ENCODE measurements at regions not wholly inside any gene's neighbourhood (a gene's known extent, or its start where the extent isn't known, plus 50 kb on each side); places are given as distances from the start of the nearest gene placed in this dataset.

DNA sequence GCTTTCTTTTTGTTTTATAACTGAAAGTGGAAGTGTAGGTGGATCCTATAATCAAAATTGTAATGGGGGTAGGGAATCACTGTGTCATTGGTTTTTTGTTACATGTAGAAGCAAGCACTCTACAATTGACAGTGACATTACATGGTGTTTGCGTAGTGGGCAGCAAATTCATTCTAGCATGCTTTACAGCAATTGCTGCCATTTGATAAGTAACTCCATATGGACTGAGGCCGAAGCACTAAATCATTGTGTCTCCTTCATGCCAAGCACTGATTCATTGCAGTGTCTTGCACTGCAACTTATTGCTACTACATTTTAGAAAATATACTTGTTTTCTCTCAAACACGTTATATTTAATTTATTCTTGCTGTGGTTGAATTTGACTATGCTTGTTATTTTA, 933.9 kb downstream of the NSUN3 start:
- no peak for TF ChIP-seq EZH2 (IDR thresholded peaks at IDR 0.05; ENCODE audit: borderline replicate concordance, low read depth, low read length, severe bottlenecking)
- TF ChIP-seq, protein P1, sequence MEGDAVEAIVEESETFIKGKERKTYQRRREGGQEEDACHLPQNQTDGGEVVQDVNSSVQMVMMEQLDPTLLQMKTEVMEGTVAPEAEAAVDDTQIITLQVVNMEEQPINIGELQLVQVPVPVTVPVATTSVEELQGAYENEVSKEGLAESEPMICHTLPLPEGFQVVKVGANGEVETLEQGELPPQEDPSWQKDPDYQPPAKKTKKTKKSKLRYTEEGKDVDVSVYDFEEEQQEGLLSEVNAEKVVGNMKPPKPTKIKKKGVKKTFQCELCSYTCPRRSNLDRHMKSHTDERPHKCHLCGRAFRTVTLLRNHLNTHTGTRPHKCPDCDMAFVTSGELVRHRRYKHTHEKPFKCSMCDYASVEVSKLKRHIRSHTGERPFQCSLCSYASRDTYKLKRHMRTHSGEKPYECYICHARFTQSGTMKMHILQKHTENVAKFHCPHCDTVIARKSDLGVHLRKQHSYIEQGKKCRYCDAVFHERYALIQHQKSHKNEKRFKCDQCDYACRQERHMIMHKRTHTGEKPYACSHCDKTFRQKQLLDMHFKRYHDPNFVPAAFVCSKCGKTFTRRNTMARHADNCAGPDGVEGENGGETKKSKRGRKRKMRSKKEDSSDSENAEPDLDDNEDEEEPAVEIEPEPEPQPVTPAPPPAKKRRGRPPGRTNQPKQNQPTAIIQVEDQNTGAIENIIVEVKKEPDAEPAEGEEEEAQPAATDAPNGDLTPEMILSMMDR (IDR thresholded peaks at IDR 0.05; ENCODE audit: borderline replicate concordance, extremely low read depth, low read length, poor library complexity, severe bottlenecking): no peak

Measured in DND-41 (cell line).